ENCODE measurements at regions not wholly inside any gene's neighbourhood (a gene's known extent, or its start where the extent isn't known, plus 50 kb on each side); places are given as distances from the start of the nearest gene placed in this dataset.
"Not testable (repeated sequence)": the region's sequence is repeated elsewhere in the genome, so short reads cannot be mapped to it uniquely, and the experiment has no call there.

- no peak for DNase-seq
These were observed 101.4 kb downstream of the ADRA2C start for GRCh38 chr4:3867403-3868100.

- DNase-seq, result no peak
These were observed 102.3 kb downstream of the ADRA2C start for GRCh38 chr4:3868211-3869173.

GRCh38 chr4:3869174-3869572 is 103.0 kb downstream of the ADRA2C start:
- no peak for DNase-seq

GRCh38 chr4:3869661-3870566 is 103.7 kb downstream of the ADRA2C start:
- no peak for DNase-seq

GRCh38 chr4:3870567-3870962 is 104.4 kb downstream of the ADRA2C start:
- no peak for DNase-seq

- DNase-seq, result peak; percentile 49
These were observed 105.1 kb downstream of the ADRA2C start for GRCh38 chr4:3871181-3871852.

- DNase-seq, result no peak
These were observed 106.0 kb downstream of the ADRA2C start for GRCh38 chr4:3871881-3872833.

- no peak for DNase-seq
These were observed 106.7 kb downstream of the ADRA2C start for GRCh38 chr4:3872834-3873313.

GRCh38 chr4:3873408-3874027 is 107.3 kb downstream of the ADRA2C start:
- DNase-seq, result peak; percentile 18

- DNase-seq, result no peak
These were observed 107.8 kb downstream of the ADRA2C start for GRCh38 chr4:3874028-3874415.

- no peak for DNase-seq
These were observed 108.4 kb downstream of the ADRA2C start for GRCh38 chr4:3874525-3875110.

GRCh38 chr4:3875466-3875865 is 109.3 kb downstream of the ADRA2C start:
- DNase-seq, result no peak

- not testable (repeated sequence) for DNase-seq
These were observed 110.1 kb downstream of the ADRA2C start for GRCh38 chr4:3876057-3876845.

GRCh38 chr4:3877236-3877635 is 111.1 kb downstream of the ADRA2C start:
- no peak for DNase-seq

GRCh38 chr4:3877868-3878267 is 111.7 kb downstream of the ADRA2C start:
- no peak for DNase-seq

GRCh38 chr4:3878678-3879077 is 112.5 kb downstream of the ADRA2C start:
- DNase-seq, result no peak

- no peak for DNase-seq
These were observed 113.8 kb downstream of the ADRA2C start for GRCh38 chr4:3879681-3880614.

- peak; percentile 60 for DNase-seq
These were observed 114.5 kb downstream of the ADRA2C start for GRCh38 chr4:3880615-3881120.

All from NCI-H69 (cell line).